ENCODE measurements at regions not wholly inside any gene's neighbourhood (a gene's known extent, or its start where the extent isn't known, plus 50 kb on each side); places are given as distances from the start of the nearest gene placed in this dataset.
"Not testable (repeated sequence)": the region's sequence is repeated elsewhere in the genome, so short reads cannot be mapped to it uniquely, and the experiment has no call there.

DNA sequence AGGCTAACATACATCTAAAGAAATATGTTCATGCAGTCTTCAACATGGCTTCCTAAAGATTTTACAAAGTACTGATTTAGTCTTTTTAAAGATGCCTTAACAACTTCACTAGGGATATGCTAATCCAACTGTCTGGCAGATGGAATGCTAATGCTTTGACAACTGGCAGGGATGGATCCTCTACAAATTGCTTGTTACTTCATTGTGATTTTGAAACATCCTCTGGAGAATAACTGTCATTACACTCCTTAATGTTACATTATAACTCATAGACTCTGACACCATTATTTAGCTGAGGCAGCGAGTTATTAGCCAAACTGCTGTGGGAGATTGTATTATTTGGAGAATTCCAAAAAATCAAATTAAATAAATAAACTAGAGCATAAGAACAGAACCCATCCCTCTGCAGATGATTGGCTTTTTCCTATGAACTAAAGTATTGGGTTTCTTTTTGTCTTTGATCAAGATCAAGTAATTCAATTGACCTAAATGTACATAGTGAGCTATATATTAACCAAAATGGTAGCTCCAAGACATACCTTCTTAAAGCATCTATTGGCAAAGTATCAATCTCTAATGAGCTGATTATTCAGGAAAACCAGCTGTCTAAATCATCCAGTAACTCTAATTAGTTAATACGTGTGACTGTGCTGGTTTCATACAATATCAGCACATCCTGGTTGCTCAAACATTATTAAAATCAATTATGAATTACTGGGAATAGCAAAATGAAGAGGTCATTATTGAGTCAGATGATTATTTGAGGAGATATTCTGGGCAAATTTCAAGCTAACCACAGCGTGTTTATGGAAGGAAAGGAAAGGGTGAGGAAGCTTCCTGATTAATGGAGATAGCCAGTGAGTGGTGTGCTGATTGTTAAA lies 321.3 kb upstream of the TFPI start:
- no peak for DNase-seq

GRCh38 chr2:187876554-187876953 lies 322.3 kb upstream of the TFPI start:
- DNase-seq, result no peak

- DNase-seq, result no peak
Measured at GRCh38 chr2:187877391-187877790, 323.2 kb upstream of the TFPI start.

DNA sequence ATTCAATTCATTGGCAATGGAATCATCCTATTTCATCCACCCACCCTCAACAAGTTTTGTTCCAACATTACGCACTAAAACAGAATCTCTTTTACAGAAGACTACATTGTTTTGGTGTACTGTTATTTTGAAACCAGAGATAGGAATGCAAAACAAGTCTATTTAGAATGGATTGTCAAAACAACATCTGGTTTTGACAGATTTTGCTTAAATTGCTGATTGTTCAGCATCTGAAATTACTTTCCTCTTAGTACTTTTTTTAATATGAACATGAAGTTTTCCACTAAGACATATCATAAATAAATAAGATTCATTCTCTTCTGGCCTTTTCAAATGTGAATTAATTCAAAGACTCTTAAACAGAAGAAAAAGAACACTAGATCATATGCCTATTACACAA lies 323.9 kb upstream of the TFPI start:
- no peak for DNase-seq

DNA sequence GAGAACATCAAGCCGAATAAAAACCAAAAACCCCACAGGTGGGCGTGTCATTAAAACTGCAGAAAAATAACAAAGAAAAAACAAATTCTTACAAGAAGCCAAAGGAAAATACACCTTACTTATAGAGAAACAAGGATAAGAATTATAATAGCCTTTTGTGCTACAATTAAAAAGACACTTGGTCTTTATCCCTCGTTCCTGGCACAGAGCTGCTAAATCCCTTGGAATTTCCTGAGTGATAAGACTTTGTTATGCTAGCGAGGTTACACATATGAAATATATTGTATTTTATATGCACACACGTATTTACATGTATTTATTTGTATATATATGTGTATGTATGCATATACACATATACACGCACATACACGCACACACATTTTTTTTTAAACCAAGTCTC lies 325.3 kb upstream of the TFPI start:
- no peak for DNase-seq

DNA sequence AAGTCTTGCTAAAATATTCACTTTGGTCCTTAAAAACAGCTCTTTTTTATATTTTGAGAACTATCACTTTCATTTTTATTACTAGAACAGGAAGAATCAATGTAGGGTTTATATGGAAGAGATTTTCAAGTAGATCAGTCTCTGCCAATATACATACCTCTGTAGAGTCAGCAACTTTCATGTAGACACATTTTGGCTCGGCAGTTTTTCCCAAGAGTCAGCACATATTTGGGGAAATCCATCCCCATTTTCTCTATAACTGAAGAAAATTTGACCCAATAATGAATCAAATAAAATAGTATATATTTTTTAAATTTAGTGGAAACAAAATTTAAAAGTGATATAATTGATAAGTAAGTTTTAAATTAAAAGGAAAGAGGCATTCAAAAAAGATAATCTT lies 329.8 kb upstream of the TFPI start:
- DNase-seq, result no peak

GRCh38 chr2:187890690-187891089 lies 336.5 kb upstream of the TFPI start:
- DNase-seq, result peak; percentile 16

DNA sequence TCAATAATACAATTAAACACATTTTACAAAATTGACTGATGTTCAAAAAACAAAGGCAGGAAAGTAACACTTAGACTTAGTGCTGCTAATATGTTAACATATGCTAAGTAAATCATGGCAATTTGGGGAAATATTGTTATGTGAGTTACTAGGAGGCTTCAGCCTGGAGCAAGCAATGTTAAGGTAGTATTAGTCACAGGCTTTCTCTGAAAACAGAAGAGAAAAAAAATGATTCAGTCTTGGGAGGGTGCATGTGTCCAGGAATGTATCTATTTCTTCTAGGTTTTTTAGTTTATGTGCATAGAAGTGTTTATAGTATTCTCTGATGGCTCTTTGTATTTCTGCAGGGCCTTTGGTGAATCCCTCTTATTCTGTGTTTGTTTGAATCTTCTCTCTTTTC lies 345.8 kb upstream of the TFPI start:
- DNase-seq, result no peak

DNA sequence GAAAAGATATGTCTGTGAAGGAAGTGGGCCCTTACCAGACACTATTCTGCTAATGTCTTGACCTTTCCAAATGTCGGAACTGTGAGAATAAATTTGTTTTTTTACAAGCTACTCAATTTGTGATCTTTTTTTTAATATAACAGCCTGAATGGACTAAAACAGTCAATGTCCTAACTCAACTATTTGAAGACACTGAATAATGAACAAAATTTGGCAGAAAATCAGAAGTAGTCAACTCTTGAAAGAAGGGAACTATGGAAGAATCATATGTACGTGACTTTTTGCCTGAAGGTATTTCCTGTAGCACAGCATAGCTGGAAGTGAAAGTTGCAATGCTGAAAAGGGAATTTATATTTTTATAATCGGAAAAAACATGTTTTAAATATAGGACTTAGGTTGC lies 351.8 kb upstream of the TFPI start:
- no peak for DNase-seq

DNA sequence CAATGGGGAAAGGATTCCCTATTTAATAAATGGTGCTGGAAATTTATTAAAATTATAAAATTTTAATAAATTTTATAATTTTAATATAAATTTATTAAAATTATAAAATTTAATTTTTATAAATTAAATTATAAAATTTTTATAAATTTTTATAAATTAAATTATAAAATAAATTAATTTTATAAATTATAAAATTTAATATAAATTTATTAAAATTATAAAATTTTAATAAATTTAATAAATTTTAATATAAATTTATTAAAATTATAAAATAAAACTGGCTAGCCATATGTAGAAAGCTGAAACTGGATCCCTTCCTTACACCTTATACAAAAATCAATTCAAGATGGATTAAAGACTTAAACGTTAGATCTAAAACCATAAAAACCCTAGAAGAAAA lies 356.7 kb upstream of the TFPI start:
- not testable (repeated sequence) for DNase-seq

DNA sequence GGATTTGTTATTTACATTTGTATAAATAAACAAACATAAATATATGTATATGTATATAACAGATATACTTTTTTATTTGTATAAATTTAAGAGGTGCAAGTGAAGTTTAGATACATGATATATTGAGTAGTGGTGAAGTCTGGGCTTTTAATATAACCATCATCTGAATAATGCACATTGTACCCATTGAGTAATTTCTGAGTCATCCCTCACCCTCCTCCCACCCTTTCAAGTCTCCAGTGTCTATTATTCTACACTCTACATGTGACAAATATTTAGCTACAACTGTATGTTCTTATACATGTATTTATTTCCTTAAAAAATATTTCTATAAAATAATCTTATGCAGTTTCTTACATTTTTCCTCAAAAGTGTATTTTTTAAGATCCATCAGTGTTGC lies 358.7 kb upstream of the TFPI start:
- DNase-seq, result no peak

- DNase-seq, result no peak
Measured at GRCh38 chr2:187915810-187916209, 361.6 kb upstream of the TFPI start.

GRCh38 chr2:187916799-187917198 lies 362.6 kb upstream of the TFPI start:
- DNase-seq, result no peak

GRCh38 chr2:187917535-187917934 lies 363.3 kb upstream of the TFPI start:
- DNase-seq, result no peak

- no peak for DNase-seq
Measured at GRCh38 chr2:187918996-187919821, 365.0 kb upstream of the TFPI start.

DNA sequence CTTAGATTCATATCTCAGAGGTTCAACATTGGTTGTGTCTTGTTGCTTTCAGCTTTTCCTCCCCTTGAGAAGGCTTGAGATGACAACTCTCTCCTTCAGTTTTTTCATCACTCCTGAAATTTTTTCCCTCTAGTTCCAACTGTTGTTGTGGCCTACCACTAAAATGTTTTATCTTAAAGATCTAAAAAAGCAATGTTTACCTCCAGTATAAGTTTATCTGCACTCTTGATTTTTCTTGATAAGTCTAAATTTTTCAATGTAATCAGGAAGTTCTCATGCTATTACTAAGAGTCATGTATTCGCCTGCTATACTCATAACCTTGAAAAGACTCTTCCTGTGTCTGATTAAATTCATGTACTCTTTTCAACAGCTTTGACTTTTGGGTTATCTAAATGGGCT lies 366.3 kb upstream of the TFPI start:
- DNase-seq, result no peak

DNA sequence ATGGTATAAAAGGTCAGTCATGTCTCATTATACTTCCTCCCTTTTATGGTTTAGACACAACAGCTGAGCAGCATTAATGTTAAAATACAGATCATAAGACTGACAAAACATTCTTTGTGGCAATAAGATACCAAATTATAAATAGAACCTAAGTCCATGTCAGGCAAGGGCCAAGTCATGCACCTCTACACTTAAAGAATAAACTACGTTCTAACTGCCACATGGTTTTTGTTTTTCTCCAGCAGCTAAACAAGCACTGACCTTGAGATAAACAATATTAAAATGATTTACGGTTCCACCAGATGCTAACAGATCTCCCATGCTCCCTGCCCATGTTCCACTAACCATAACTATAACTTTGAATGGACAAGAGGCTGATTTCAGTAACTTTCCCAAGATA lies 368.6 kb upstream of the TFPI start:
- DNase-seq, result no peak

DNA sequence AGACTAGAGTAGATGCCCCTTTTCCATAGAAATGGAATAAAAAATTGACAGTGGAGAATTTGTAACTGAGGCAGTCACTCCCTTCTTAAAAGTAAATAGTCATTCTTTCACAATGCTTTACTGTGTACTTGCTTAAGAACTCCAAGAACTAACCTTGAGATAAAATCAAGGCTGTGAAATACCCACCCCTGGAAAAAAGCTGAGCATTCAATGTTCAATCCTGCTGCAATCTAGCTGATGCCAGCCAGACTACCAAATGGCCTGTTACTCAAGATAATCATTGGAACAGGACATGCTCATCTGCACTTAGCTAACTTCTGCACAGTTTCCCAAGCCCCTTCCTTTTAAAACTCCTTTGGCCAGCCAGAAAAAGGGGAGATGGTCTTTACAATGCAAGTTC lies 367.4 kb upstream of the GULP1 start:
- no peak for DNase-seq

GRCh38 chr2:187934236-187934635 lies 357.4 kb upstream of the GULP1 start:
- DNase-seq, result no peak

- no peak for DNase-seq
Measured at GRCh38 chr2:187934692-187935091, 357.0 kb upstream of the GULP1 start.

DNA sequence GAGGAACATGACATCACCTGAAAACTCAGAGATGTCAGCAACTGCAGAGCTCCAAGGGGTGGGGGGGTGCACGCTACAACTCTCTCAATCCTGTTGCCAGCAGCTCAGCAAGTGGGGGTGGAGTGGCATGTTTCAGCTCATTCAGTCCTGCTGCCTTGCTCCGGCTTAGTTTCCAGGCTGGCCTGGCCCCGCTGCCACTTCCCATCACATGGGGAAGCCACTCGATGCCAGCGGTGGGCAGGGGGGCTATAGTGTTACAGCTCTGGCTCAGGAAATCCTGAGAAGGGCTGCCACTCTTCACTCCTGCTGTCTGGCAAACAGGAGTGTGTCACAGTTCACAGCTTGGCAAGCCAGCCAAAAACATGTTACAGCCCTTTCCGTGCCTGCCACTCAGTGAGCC lies 356.5 kb upstream of the GULP1 start:
- DNase-seq, result no peak

- no peak for DNase-seq
Measured at GRCh38 chr2:187936228-187936627, 355.4 kb upstream of the GULP1 start.

GRCh38 chr2:187939180-187939579 lies 352.5 kb upstream of the GULP1 start:
- peak; percentile 63 for DNase-seq

DNA sequence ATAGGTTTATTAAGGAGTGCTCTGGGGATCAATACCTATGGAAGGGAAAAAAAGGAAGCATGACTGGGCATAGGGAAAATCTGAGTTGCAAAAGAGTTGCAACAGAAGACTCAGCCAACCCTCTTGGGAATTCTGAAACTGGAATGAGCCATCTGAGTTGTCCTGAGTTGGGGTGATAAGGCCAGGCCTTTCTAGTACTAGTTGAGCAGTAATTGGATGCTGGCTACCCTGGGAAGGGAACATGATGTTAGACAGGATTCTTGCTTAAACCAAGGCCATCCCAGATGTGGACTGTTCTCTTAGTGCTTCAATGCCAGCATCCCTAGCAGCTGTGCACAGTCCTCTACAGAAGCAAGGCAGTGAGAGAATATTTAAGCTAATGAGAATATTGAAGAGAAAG lies 348.8 kb upstream of the GULP1 start:
- no peak for DNase-seq

Measured in NCI-H345 (cell line).